ENCODE measurements at regions not wholly inside any gene's neighbourhood (a gene's known extent, or its start where the extent isn't known, plus 50 kb on each side); places are given as distances from the start of the nearest gene placed in this dataset.

DNA sequence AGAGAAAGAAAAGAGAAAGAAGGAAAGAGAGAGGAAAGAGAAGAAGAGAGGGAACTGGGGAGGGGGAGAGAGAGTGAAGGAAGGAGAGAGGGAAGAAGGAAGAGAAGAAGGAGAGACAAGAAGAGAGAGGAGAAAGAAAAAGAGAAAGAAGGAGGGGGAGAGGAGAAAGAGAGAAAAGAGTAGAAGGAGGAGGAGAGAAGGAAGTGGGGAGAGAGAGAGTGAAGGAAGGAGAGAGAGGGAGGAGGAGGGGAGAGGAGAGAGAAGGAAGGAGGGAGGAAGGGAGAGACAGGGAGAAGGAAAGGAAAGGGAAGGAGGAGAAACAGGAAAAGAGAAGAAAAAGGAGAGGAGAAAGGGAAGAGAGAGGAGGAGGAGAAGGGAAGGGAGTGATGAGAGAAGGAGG is 208.5 kb downstream of the MAF start:
- BruUV-seq (replicated peaks) = no TSS peak
- no peaks in the 10 kb centered on the region for H4K20me1 ChIP-seq (ENCODE audit: insufficient read depth, low read length)
- no peaks in the 10 kb centered on the region for H3K36me3 ChIP-seq (ENCODE audit: insufficient read depth, low read length)
- H3K4me1 ChIP-seq (ENCODE audit: insufficient read depth, low read length, poor library complexity, severe bottlenecking) = no peaks in the 10 kb centered on the region
- H2AFZ ChIP-seq (ENCODE audit: low read length) = no peak overlapping the region
- intact Hi-C loops (cut with micrococcal nuclease; ENCODE audit: unreplicated experiment) = no loop called here
- no peak overlapping the region for H3K4me2 ChIP-seq (ENCODE audit: low read length)
- POLR2A ChIA-PET = no interaction called here
- H3K9me2 ChIP-seq (ENCODE audit: insufficient read depth, low read length) = no peaks in the 10 kb centered on the region
- no peaks in the 10 kb centered on the region for H3K79me2 ChIP-seq (ENCODE audit: insufficient read depth, low read depth, low read length)
- TF ChIP-seq EZH2phosphoT487 (IDR thresholded peaks at IDR 0.05; ENCODE audit: borderline replicate concordance, low read depth, low read length) = no peak
- no peaks in the 10 kb centered on the region for H3K9me3 ChIP-seq (ENCODE audit: low read length)
- CTCF ChIA-PET (ENCODE audit: unreplicated experiment) = no interaction called here
- H3K27ac ChIP-seq (ENCODE audit: low read depth, low read length, poor library complexity, severe bottlenecking) = no peak overlapping the region
- H3K4me3 ChIP-seq (ENCODE audit: low read depth, low read length, poor library complexity, severe bottlenecking) = no peak overlapping the region
- no peak for DNase-seq (ENCODE audit: low spot score)

DNA sequence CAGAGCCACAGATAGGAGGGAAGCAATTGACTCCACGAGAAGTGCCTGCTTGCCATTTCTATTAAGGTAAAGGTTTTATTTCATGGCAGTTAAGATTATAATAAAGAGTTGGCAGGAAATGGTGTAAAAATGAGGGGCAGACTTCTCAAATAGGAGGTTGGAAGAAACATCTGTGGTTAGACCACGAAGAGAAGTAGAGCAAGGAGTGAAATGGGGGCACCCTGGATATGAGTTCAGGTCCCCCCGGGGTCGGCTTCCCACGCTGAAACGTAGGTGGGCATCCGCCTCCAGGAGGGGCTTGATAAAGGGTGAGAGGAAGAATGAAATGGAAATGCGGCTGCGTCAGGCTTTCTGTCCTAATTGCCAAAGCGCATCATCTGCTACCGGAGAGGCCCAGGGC is 209.1 kb downstream of the MAF start:
- H3K4me2 ChIP-seq (ENCODE audit: low read length) = no peak overlapping the region
- H3K4me1 ChIP-seq (ENCODE audit: insufficient read depth, low read length, poor library complexity, severe bottlenecking) = no peaks in the 10 kb centered on the region
- no peak overlapping the region for H2AFZ ChIP-seq (ENCODE audit: low read length)
- POLR2A ChIA-PET = no interaction called here
- no peaks in the 10 kb centered on the region for H3K9me3 ChIP-seq (ENCODE audit: low read length)
- no peak for DNase-seq (ENCODE audit: low spot score)
- no peaks in the 10 kb centered on the region for H3K36me3 ChIP-seq (ENCODE audit: insufficient read depth, low read length)
- no peak overlapping the region for H3K4me3 ChIP-seq (ENCODE audit: low read depth, low read length, poor library complexity, severe bottlenecking)
- no peaks in the 10 kb centered on the region for H4K20me1 ChIP-seq (ENCODE audit: insufficient read depth, low read length)
- no peaks in the 10 kb centered on the region for H3K79me2 ChIP-seq (ENCODE audit: insufficient read depth, low read depth, low read length)
- no TSS peak for BruUV-seq (replicated peaks)
- no peak for TF ChIP-seq EZH2phosphoT487 (IDR thresholded peaks at IDR 0.05; ENCODE audit: borderline replicate concordance, low read depth, low read length)
- TF ChIP-seq, protein P1, sequence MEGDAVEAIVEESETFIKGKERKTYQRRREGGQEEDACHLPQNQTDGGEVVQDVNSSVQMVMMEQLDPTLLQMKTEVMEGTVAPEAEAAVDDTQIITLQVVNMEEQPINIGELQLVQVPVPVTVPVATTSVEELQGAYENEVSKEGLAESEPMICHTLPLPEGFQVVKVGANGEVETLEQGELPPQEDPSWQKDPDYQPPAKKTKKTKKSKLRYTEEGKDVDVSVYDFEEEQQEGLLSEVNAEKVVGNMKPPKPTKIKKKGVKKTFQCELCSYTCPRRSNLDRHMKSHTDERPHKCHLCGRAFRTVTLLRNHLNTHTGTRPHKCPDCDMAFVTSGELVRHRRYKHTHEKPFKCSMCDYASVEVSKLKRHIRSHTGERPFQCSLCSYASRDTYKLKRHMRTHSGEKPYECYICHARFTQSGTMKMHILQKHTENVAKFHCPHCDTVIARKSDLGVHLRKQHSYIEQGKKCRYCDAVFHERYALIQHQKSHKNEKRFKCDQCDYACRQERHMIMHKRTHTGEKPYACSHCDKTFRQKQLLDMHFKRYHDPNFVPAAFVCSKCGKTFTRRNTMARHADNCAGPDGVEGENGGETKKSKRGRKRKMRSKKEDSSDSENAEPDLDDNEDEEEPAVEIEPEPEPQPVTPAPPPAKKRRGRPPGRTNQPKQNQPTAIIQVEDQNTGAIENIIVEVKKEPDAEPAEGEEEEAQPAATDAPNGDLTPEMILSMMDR (conservative IDR thresholded peaks at IDR 0.05; ENCODE audit: low read length) = no peak
- no peak overlapping the region for H3K27ac ChIP-seq (ENCODE audit: low read depth, low read length, poor library complexity, severe bottlenecking)
- H3K9me2 ChIP-seq (ENCODE audit: insufficient read depth, low read length) = no peaks in the 10 kb centered on the region
- intact Hi-C loops (cut with micrococcal nuclease; ENCODE audit: unreplicated experiment) = no loop called here
- CTCF ChIA-PET (ENCODE audit: unreplicated experiment) = no interaction called here

DNA sequence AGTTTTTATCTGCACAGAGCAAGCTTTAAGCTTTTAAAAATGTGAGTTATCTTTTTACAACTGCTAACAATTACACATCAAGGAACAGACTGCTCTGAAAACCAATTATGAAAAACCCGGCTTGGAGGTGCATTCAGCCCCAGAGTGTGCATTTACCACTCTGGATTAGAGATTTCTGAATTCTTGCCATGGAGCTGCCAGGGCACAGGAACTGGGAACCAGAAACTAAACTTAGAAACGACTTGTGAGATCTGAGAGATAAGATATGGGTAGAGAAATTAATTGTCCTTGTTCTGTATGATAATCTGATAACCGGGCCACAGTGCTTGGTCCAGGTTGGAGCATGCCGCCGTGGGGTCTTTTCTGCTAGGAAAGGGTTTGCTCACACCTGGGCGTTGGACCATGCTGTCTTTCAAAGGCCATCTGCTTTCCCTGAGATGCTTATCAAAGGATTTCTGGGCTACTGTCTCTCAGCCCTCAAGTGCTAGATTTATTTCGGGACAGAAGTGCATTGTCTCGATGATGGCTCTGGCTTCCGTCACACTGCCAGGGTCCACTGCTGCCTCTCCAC is 210.0 kb downstream of the MAF start:
- Histone ChIP-seq H3K4me1 (ENCODE audit: insufficient read depth, low read length, poor library complexity, severe bottlenecking) (no peaks in the 10 kb centered on the region), H4K20me1 (ENCODE audit: insufficient read depth, low read length) (no peaks in the 10 kb centered on the region), H3K4me2 (ENCODE audit: low read length) (no peak overlapping the region), H3K9me3 (ENCODE audit: low read length) (no peaks in the 10 kb centered on the region), H3K79me2 (ENCODE audit: insufficient read depth, low read depth, low read length) (no peaks in the 10 kb centered on the region), H2AFZ (ENCODE audit: low read length) (no peak overlapping the region), H3K36me3 (ENCODE audit: insufficient read depth, low read length) (no peaks in the 10 kb centered on the region), H3K27ac (ENCODE audit: low read depth, low read length, poor library complexity, severe bottlenecking) (no peak overlapping the region), H3K9me2 (ENCODE audit: insufficient read depth, low read length) (no peaks in the 10 kb centered on the region), H3K4me3 (ENCODE audit: low read depth, low read length, poor library complexity, severe bottlenecking) (no peak overlapping the region)
- DNase-seq (ENCODE audit: low spot score) = no peak
- intact Hi-C loops (cut with micrococcal nuclease; ENCODE audit: unreplicated experiment) = no loop called here
- CTCF ChIA-PET (ENCODE audit: unreplicated experiment) = no interaction called here
- POLR2A ChIA-PET = interaction anchor here (0.6 to 0.7 kb wide), 2 partner anchors 1447 to 1489 kb away, joined by 3 to 4 read pairs; no protein-coding TSS in a partner anchor
- no TSS peak for BruUV-seq (replicated peaks)
- TF ChIP-seq EZH2phosphoT487 (IDR thresholded peaks at IDR 0.05; ENCODE audit: borderline replicate concordance, low read depth, low read length) = no peak
- TF ChIP-seq, protein P1 (conservative IDR thresholded peaks at IDR 0.05; ENCODE audit: low read length) = no peak
